Inflammatory macrophage treated with lipopolysaccharide for 4 hours (primary cell): ENCODE measurements at regions not wholly inside any gene's neighbourhood (a gene's known extent, or its start where the extent isn't known, plus 50 kb on each side); places are given as distances from the start of the nearest gene placed in this dataset.
"Not testable (repeated sequence)": the region's sequence is repeated elsewhere in the genome, so short reads cannot be mapped to it uniquely, and the experiment has no call there.

Experiments used
- DNase-seq: peaks from one replicate; pipeline ENCODE4 v3.0.0-alpha.2; 2020

GRCh38 chr13:65787082-65787481, 1443.1 kb downstream of the PCDH9 start:
- DNase-seq, result no peak

GRCh38 chr13:65784088-65784816, 1445.9 kb downstream of the PCDH9 start:
- DNase-seq, result no peak

- no peak for DNase-seq
These were observed 1446.8 kb downstream of the PCDH9 start for GRCh38 chr13:65783383-65783782.

- not testable (repeated sequence) for DNase-seq
These were observed 1458.3 kb downstream of the PCDH9 start for GRCh38 chr13:65771704-65772313.

- DNase-seq, result no peak
These were observed 1461.6 kb downstream of the PCDH9 start for GRCh38 chr13:65768545-65768944.

GRCh38 chr13:65763811-65764210, 1466.3 kb downstream of the PCDH9 start:
- no peak for DNase-seq

- DNase-seq, result no peak
These were observed 1468.1 kb downstream of the PCDH9 start for GRCh38 chr13:65762012-65762411.

- DNase-seq, result no peak
These were observed 1474.0 kb downstream of the PCDH9 start for GRCh38 chr13:65756071-65756671.

GRCh38 chr13:65748227-65748626, 1481.9 kb downstream of the PCDH9 start:
- no peak for DNase-seq

GRCh38 chr13:65746406-65746921, 1483.7 kb downstream of the PCDH9 start:
- DNase-seq, result no peak

GRCh38 chr13:65744836-65745235, 1485.3 kb downstream of the PCDH9 start:
- DNase-seq, result no peak

GRCh38 chr13:65733110-65733509, 1497.0 kb downstream of the PCDH9 start:
- DNase-seq, result no peak

- no peak for DNase-seq
These were observed 1503.1 kb downstream of the PCDH9 start for GRCh38 chr13:65727070-65727469.

- DNase-seq, result no peak
These were observed 1505.1 kb downstream of the PCDH9 start for GRCh38 chr13:65725006-65725405.

- no peak for DNase-seq
These were observed 1505.9 kb downstream of the PCDH9 start for GRCh38 chr13:65724226-65724625.

GRCh38 chr13:65722506-65722905, 1507.6 kb downstream of the PCDH9 start:
- DNase-seq, result no peak

GRCh38 chr13:65719831-65720230, 1510.3 kb downstream of the PCDH9 start:
- no peak for DNase-seq

GRCh38 chr13:65710514-65710913, 1519.6 kb downstream of the PCDH9 start:
- DNase-seq, result no peak

- no peak for DNase-seq
These were observed 1532.3 kb downstream of the PCDH9 start for GRCh38 chr13:65697843-65698242.

GRCh38 chr13:65679240-65679639, 1550.9 kb downstream of the PCDH9 start:
- DNase-seq, result no peak

- no peak for DNase-seq
These were observed 1552.2 kb downstream of the PCDH9 start for GRCh38 chr13:65677906-65678305.

- not testable (repeated sequence) for DNase-seq
These were observed 1554.8 kb downstream of the PCDH9 start for GRCh38 chr13:65675383-65675782.

GRCh38 chr13:65670014-65670625, 1560.0 kb downstream of the PCDH9 start:
- no peak for DNase-seq

- no peak for DNase-seq
These were observed 1569.4 kb downstream of the PCDH9 start for GRCh38 chr13:65660731-65661130.
